Cardiac fibroblast (primary cell): ENCODE measurements at regions not wholly inside any gene's neighbourhood (a gene's known extent, or its start where the extent isn't known, plus 50 kb on each side); places are given as distances from the start of the nearest gene placed in this dataset.

Experiments used
- DNase-seq, 2 donors: peaks; one replicate each; pipeline versions ENCODE4 v3.0.0 to v3.0.0-alpha.2; 2010; ENCODE audit warnings: low read depth in 2 of 2
- H3K4me3 ChIP-seq, 2 donors: replicated peaks in 1 of 2; 1 replicate in 1 of 2; 2 replicates in 1 of 2; pipeline ENCODE4 v1.5.1; 2011; ENCODE audit warnings: low read depth in 2 of 2, low read length in 2 of 2, mild to moderate bottlenecking in 2 of 2, moderate library complexity in 1 of 2
- CTCF ChIP-seq: IDR thresholded peaks from one replicate; pipeline ENCODE4 v1.5.1; 2011; ENCODE audit warnings: low read depth, mild to moderate bottlenecking, low read length, inconsistent platforms

GRCh38 chr15:70158309-70159000 lies 60.7 kb upstream of the TLE3 start:
- TF ChIP-seq CTCF, result no peak
- H3K4me3 ChIP-seq, result no peak overlapping the region
- DNase-seq, result no peak

GRCh38 chr15:70156671-70157271 lies 59.1 kb upstream of the TLE3 start:
- no peak for TF ChIP-seq CTCF
- DNase-seq, result peak; percentile 54 to 70
- no peak overlapping the region for H3K4me3 ChIP-seq

- DNase-seq, result peak in 1 of 2 donors; percentile 88
- no peak for TF ChIP-seq CTCF
- H3K4me3 ChIP-seq, result no peak overlapping the region
Measured at GRCh38 chr15:70154718-70155347, 57.1 kb upstream of the TLE3 start.

GRCh38 chr15:70153921-70154717 lies 56.4 kb upstream of the TLE3 start:
- H3K4me3 ChIP-seq, result no peak overlapping the region
- TF ChIP-seq CTCF, result no peak
- peak in 1 of 2 donors; percentile 83 for DNase-seq

- DNase-seq, result peak in 1 of 2 donors; percentile 52
- TF ChIP-seq CTCF, result no peak
- H3K4me3 ChIP-seq, result no peak overlapping the region
Measured at GRCh38 chr15:70152070-70152480, 54.4 kb upstream of the TLE3 start.

- DNase-seq, result no peak
- H3K4me3 ChIP-seq, result no peak overlapping the region
- no peak for TF ChIP-seq CTCF
Measured at GRCh38 chr15:70151462-70151861, 53.7 kb upstream of the TLE3 start.
